ENCODE measurements at regions not wholly inside any gene's neighbourhood (a gene's known extent, or its start where the extent isn't known, plus 50 kb on each side); places are given as distances from the start of the nearest gene placed in this dataset.

GRCh38 chr10:92747066-92747465, 57.3 kb downstream of the HHEX start:
- Histone ChIP-seq H4K20me1 (ENCODE audit: low read depth, low read length) (no peaks in the 10 kb centered on the region), H3F3A (ENCODE audit: insufficient read depth) (peaks cover 11% of the 10 kb centered on the region), H3K9me2 (replicated peaks; ENCODE audit: insufficient read depth, low read length) (no peaks in the 10 kb centered on the region), H3K27ac (ENCODE audit: low read depth, low read length) (no peak overlapping the region), H3K4me2 (ENCODE audit: low read depth, low read length, poor library complexity, severe bottlenecking) (no peak overlapping the region), H3K9me3 (ENCODE audit: insufficient read depth, low read length) (no peaks in the 10 kb centered on the region), H3K27me3 (ENCODE audit: low read length) (no peaks in the 10 kb centered on the region), H2AFZ (ENCODE audit: low read depth, low read length, severe bottlenecking) (no peak overlapping the region), H3K36me3 (ENCODE audit: low read length) (no peaks in the 10 kb centered on the region), H3K79me2 (ENCODE audit: insufficient read depth, low read length) (no peaks in the 10 kb centered on the region), H3K4me3 (ENCODE audit: insufficient read depth, low read length, poor library complexity, severe bottlenecking) (no peak overlapping the region), H3K9ac (ENCODE audit: low read length) (no peak overlapping the region)
- TF ChIP-seq CTCF (IDR thresholded peaks at IDR 0.05; ENCODE audit: insufficient read depth, low read length, poor library complexity, severe bottlenecking) (no peak), EZH2phosphoT487 (conservative IDR thresholded peaks at IDR 0.05; ENCODE audit: low read length) (no peak)

- TF ChIP-seq EZH2phosphoT487 (conservative IDR thresholded peaks at IDR 0.05; ENCODE audit: low read length) (no peak), CTCF (IDR thresholded peaks at IDR 0.05; ENCODE audit: insufficient read depth, low read length, poor library complexity, severe bottlenecking) (no peak)
- no peak overlapping the region for H3K4me2 ChIP-seq (ENCODE audit: low read depth, low read length, poor library complexity, severe bottlenecking)
Observed at GRCh38 chr10:92747600-92747999, 57.8 kb downstream of the HHEX start.

GRCh38 chr10:92750791-92751533, 61.2 kb downstream of the HHEX start:
- Histone ChIP-seq H3K9me3 (ENCODE audit: insufficient read depth, low read length) (no peaks in the 10 kb centered on the region), H3K79me2 (ENCODE audit: insufficient read depth, low read length) (no peaks in the 10 kb centered on the region), H4K20me1 (ENCODE audit: low read depth, low read length) (no peaks in the 10 kb centered on the region), H3K4me2 (ENCODE audit: low read depth, low read length, poor library complexity, severe bottlenecking) (no peak overlapping the region), H3F3A (ENCODE audit: insufficient read depth) (peaks cover 8% of the 10 kb centered on the region), H3K4me3 (ENCODE audit: insufficient read depth, low read length, poor library complexity, severe bottlenecking) (no peak overlapping the region), H3K9ac (ENCODE audit: low read length) (no peak overlapping the region), H3K9me2 (replicated peaks; ENCODE audit: insufficient read depth, low read length) (no peaks in the 10 kb centered on the region), H3K27me3 (ENCODE audit: low read length) (no peaks in the 10 kb centered on the region), H3K27ac (ENCODE audit: low read depth, low read length) (no peak overlapping the region), H3K36me3 (ENCODE audit: low read length) (no peaks in the 10 kb centered on the region), H2AFZ (ENCODE audit: low read depth, low read length, severe bottlenecking) (no peak overlapping the region)
- no peak for TF ChIP-seq EZH2phosphoT487 (conservative IDR thresholded peaks at IDR 0.05; ENCODE audit: low read length)

More at GRCh38 chr10:92747600-92747999, 57.8 kb downstream of the HHEX start:
- Histone ChIP-seq H3K9me3 (ENCODE audit: insufficient read depth, low read length) (no peaks in the 10 kb centered on the region), H3F3A (ENCODE audit: insufficient read depth) (peaks cover 7% of the 10 kb centered on the region; the same call in 1 of the 2 replicates), H3K36me3 (ENCODE audit: low read length) (no peaks in the 10 kb centered on the region), H2AFZ (ENCODE audit: low read depth, low read length, severe bottlenecking) (no peak overlapping the region), H4K20me1 (ENCODE audit: low read depth, low read length) (no peaks in the 10 kb centered on the region), H3K4me3 (ENCODE audit: insufficient read depth, low read length, poor library complexity, severe bottlenecking) (no peak overlapping the region), H3K9me2 (replicated peaks; ENCODE audit: insufficient read depth, low read length) (no peaks in the 10 kb centered on the region), H3K27me3 (ENCODE audit: low read length) (no peaks in the 10 kb centered on the region), H3K79me2 (ENCODE audit: insufficient read depth, low read length) (no peaks in the 10 kb centered on the region), H3K27ac (ENCODE audit: low read depth, low read length) (no peak overlapping the region), H3K9ac (ENCODE audit: low read length) (no peak overlapping the region)

GRCh38 chr10:92751534-92751811, 61.7 kb downstream of the HHEX start:
- Histone ChIP-seq H3K27ac (ENCODE audit: low read depth, low read length) (no peak overlapping the region), H4K20me1 (ENCODE audit: low read depth, low read length) (no peaks in the 10 kb centered on the region), H3F3A (ENCODE audit: insufficient read depth) (peaks cover 12% of the 10 kb centered on the region), H3K4me2 (ENCODE audit: low read depth, low read length, poor library complexity, severe bottlenecking) (no peak overlapping the region), H3K27me3 (ENCODE audit: low read length) (no peaks in the 10 kb centered on the region), H3K9me3 (ENCODE audit: insufficient read depth, low read length) (no peaks in the 10 kb centered on the region), H3K4me3 (ENCODE audit: insufficient read depth, low read length, poor library complexity, severe bottlenecking) (no peak overlapping the region), H3K79me2 (ENCODE audit: insufficient read depth, low read length) (no peaks in the 10 kb centered on the region), H2AFZ (ENCODE audit: low read depth, low read length, severe bottlenecking) (no peak overlapping the region), H3K9me2 (replicated peaks; ENCODE audit: insufficient read depth, low read length) (no peaks in the 10 kb centered on the region), H3K36me3 (ENCODE audit: low read length) (no peaks in the 10 kb centered on the region), H3K9ac (ENCODE audit: low read length) (no peak overlapping the region)
- TF ChIP-seq CTCF (IDR thresholded peaks at IDR 0.05; ENCODE audit: insufficient read depth, low read length, poor library complexity, severe bottlenecking) (no peak), EZH2phosphoT487 (conservative IDR thresholded peaks at IDR 0.05; ENCODE audit: low read length) (no peak)
